B cell (primary cell): ENCODE measurements at regions not wholly inside any gene's neighbourhood (a gene's known extent, or its start where the extent isn't known, plus 50 kb on each side); places are given as distances from the start of the nearest gene placed in this dataset.

ENCODE experiments used
- ATAC-seq: fragments of 200-7000 bp; cut with Tn5 transposase; one replicate; pipeline ENCODE4 v1.10.0; 2021; ENCODE audit warnings: low read depth, mild to moderate bottlenecking, moderate number of reproducible peaks, moderate library complexity
- CTCF ChIA-PET: fragments of 350-600 bp; sonication (Branson Sonifier 250); formaldehyde crosslinking; loops from one replicate; lab custom pipeline; 2021; ENCODE audit warnings: antibody characterized with exemption, inconsistent platforms; lab: Charles Lee
- POLR2A ChIA-PET: fragments of 350-600 bp; sonication (Branson Sonifier 250); formaldehyde crosslinking; loops from one replicate; lab custom pipeline; 2021; ENCODE audit warnings: antibody characterized with exemption; lab: Charles Lee
- DNase-seq: peaks from one replicate; pipeline ENCODE4 v3.0.0; 2013
- H2AFZ ChIP-seq: 2 replicates; pipeline ENCODE4 v1.6.1; 2012; ENCODE audit warnings: mild to moderate bottlenecking, low read depth, low read length; ENCODE audit not compliant: insufficient read depth, poor library complexity, severe bottlenecking
- H3K27ac ChIP-seq, 2 donors: 1 replicate in 1 of 2; 2 replicates in 1 of 2; pipeline ENCODE4 v1.5.1; 2012 to 2013; ENCODE audit warnings: low read length in 2 of 2, mild to moderate bottlenecking in 2 of 2, moderate library complexity in 1 of 2
- H3K27me3 ChIP-seq, 4 experiments: fragments of 200-600 bp in 1 of 4; sonication (generic) in 1 of 4; replicated peaks in 1 of 4; 1 replicate in 2 of 4; 2 replicates in 2 of 4; pipeline versions ENCODE4 v1.6.1 to v1.7.0; 2013 to 2016; ENCODE audit warnings: low read length in 3 of 4, mild to moderate bottlenecking in 2 of 4, mixed read lengths in 1 of 4, moderate library complexity in 1 of 4; ENCODE audit not compliant: insufficient read depth in 4 of 4, control insufficient read depth in 3 of 4; ENCODE audit errors: control extremely low read depth in 1 of 4
- H3K36me3 ChIP-seq, 2 experiments: replicated peaks in 1 of 2; 1 replicate in 1 of 2; 2 replicates in 1 of 2; pipeline versions ENCODE4 v1.6.1 to v1.7.1; 2013; ENCODE audit warnings: low read length in 1 of 2; ENCODE audit not compliant: insufficient read depth in 2 of 2, control insufficient read depth in 1 of 2; ENCODE audit errors: control extremely low read depth in 1 of 2, extremely low read depth in 1 of 2
- H3K4me1 ChIP-seq, 2 donors: fragments of 200-600 bp in 1 of 2; sonication (generic) in 1 of 2; 1 replicate in 1 of 2; 2 replicates in 1 of 2; pipeline versions ENCODE4 v1.5.1 to v1.6.1; 2013 to 2017; ENCODE audit warnings: low read length in 2 of 2; ENCODE audit not compliant: control insufficient read depth in 2 of 2, insufficient read depth in 2 of 2
- H3K4me2 ChIP-seq: replicated peaks from 2 replicates; pipeline ENCODE3; 2012; ENCODE audit warnings: mild to moderate bottlenecking, low read depth, low read length; ENCODE audit not compliant: poor library complexity, severe bottlenecking
- H3K4me3 ChIP-seq, 5 experiments: fragments of 200-600 bp in 1 of 5; sonication (generic) in 1 of 5; 1 replicate in 3 of 5; 2 replicates in 2 of 5; pipeline versions ENCODE4 v1.5.1 to v1.7.0; 2011 to 2016; ENCODE audit warnings: low read length in 4 of 5, mild to moderate bottlenecking in 4 of 5, low read depth in 2 of 5, control low read depth in 1 of 5, moderate library complexity in 1 of 5; ENCODE audit not compliant: insufficient read depth in 1 of 5; ENCODE audit errors: control extremely low read depth in 1 of 5, extremely low read depth in 1 of 5
- H3K79me2 ChIP-seq: fragments of 200-600 bp; sonication (generic); one replicate; pipeline ENCODE4 v1.6.0; 2016; ENCODE audit warnings: low read length; ENCODE audit not compliant: control insufficient read depth, insufficient read depth
- H3K9ac ChIP-seq: fragments of 200-600 bp; sonication (generic); 2 replicates; pipeline ENCODE4 v1.6.1; 2017; ENCODE audit warnings: mild to moderate bottlenecking, low read length, moderate library complexity
- H3K9me3 ChIP-seq, 3 donors: one replicate each; pipeline versions ENCODE4 v1.6.1 to v1.7.1; 2013; ENCODE audit warnings: low read length in 2 of 3; ENCODE audit not compliant: control insufficient read depth in 2 of 3, insufficient read depth in 1 of 3; ENCODE audit errors: control extremely low read depth in 1 of 3
- H4K20me1 ChIP-seq: 2 replicates; pipeline ENCODE4 v1.6.0; 2012; ENCODE audit warnings: mild to moderate bottlenecking, low read length; ENCODE audit not compliant: insufficient read depth, control insufficient read depth, poor library complexity, severe bottlenecking
- H3K27ac Mint-ChIP-seq: one replicate; pipeline ENCODE4 v1.8.0; 2021; ENCODE audit warnings: mixed read lengths
- H3K27me3 Mint-ChIP-seq: one replicate; pipeline ENCODE4 v1.8.0; 2021; ENCODE audit warnings: mixed read lengths
- H3K4me1 Mint-ChIP-seq: one replicate; pipeline ENCODE4 v1.8.0; 2021; ENCODE audit warnings: mixed read lengths
- H3K4me3 Mint-ChIP-seq: one replicate; pipeline ENCODE4 v1.8.0; 2021; ENCODE audit warnings: mixed read lengths
- H3K9me3 Mint-ChIP-seq: one replicate; pipeline ENCODE4 v1.8.0; 2022; ENCODE audit warnings: mixed read lengths; ENCODE audit not compliant: insufficient read depth
- CTCF ChIP-seq: fragments of 200-600 bp; IDR thresholded peaks from one replicate; pipeline ENCODE4 v1.8.0; 2022; ENCODE audit warnings: antibody characterized with exemption, mild to moderate bottlenecking
- EZH2 ChIP-seq: IDR thresholded peaks from 2 replicates; pipeline ENCODE4 v1.6.1; 2012; ENCODE audit warnings: borderline replicate concordance, low read depth, mild to moderate bottlenecking, moderate library complexity, low read length; ENCODE audit not compliant: insufficient read depth, poor library complexity, severe bottlenecking
- WGBS: methylation state at CpG from one replicate; pipeline ENCODE4 v1.1.5; 2013; ENCODE audit warnings: missing lambda C conversion rate; ENCODE audit not compliant: insufficient coverage; 5-methylcytosine and 5-hydroxymethylcytosine counted together
- intact Hi-C: fragments of 100-400 bp; cut with micrococcal nuclease; formaldehyde crosslinking; loops from one replicate; pipeline ENCODE4 v1.10.0; 2022

- H3K36me3 ChIP-seq, result no peaks in the 10 kb centered on the region
- no peaks in the 10 kb centered on the region for H3K27me3 Mint-ChIP-seq
- no peaks in the 10 kb centered on the region for H3K27me3 ChIP-seq
- DNase-seq (no peak), ATAC-seq (no peak)
- 92% methylated on average over 2 of the region's 3 CpGs for WGBS
- no peaks in the 10 kb centered on the region for H3K79me2 ChIP-seq
- H3K4me1 ChIP-seq, result no peaks in the 10 kb centered on the region
- intact Hi-C loops, result no loop called here
- no peaks in the 10 kb centered on the region for H3K4me1 Mint-ChIP-seq
- no peak overlapping the region for H3K4me3 ChIP-seq
- no peaks in the 10 kb centered on the region for H3K9me3 Mint-ChIP-seq
- ChIA-PET POLR2A (no interaction called here), CTCF (no interaction called here)
- TF ChIP-seq CTCF, result no peak
- TF ChIP-seq EZH2, result no peak
- H3K9ac ChIP-seq, result no peak overlapping the region
- H3K4me3 Mint-ChIP-seq, result no peak overlapping the region
- no peak overlapping the region for H3K27ac ChIP-seq
- H3K27ac Mint-ChIP-seq, result no peak overlapping the region
- H3K9me3 ChIP-seq, result peaks cover 0 to 5% (median 0%) of the 10 kb centered on the region in 3 donors
- no peaks in the 10 kb centered on the region for H4K20me1 ChIP-seq
- no peak overlapping the region for H3K4me2 ChIP-seq
- no peak overlapping the region for H2AFZ ChIP-seq
These were observed 794.2 kb downstream of the TFAP2A start for GRCh38 chr6:9620687-9621086.

- Histone ChIP-seq H3K36me3 (no peaks in the 10 kb centered on the region), H3K27me3 (no peaks in the 10 kb centered on the region)
These were observed 794.6 kb downstream of the TFAP2A start for GRCh38 chr6:9620263-9620662.

More at GRCh38 chr6:9620263-9620662, 794.6 kb downstream of the TFAP2A start:
- Mint-ChIP-seq H3K27ac (no peak overlapping the region), H3K4me3 (no peak overlapping the region), H3K4me1 (no peaks in the 10 kb centered on the region), H3K9me3 (no peaks in the 10 kb centered on the region), H3K27me3 (no peaks in the 10 kb centered on the region)
- DNase-seq, result no peak
- Histone ChIP-seq H3K9me3 (peaks cover 0 to 5% (median 0%) of the 10 kb centered on the region in 3 donors), H3K27ac (no peak overlapping the region), H2AFZ (no peak overlapping the region), H3K9ac (no peak overlapping the region), H3K4me1 (no peaks in the 10 kb centered on the region), H3K4me2 (no peak overlapping the region), H3K4me3 (no peak overlapping the region), H4K20me1 (no peaks in the 10 kb centered on the region), H3K79me2 (no peaks in the 10 kb centered on the region)
- no peak for ATAC-seq
- POLR2A ChIA-PET, result no interaction called here
- TF ChIP-seq EZH2, result no peak
- TF ChIP-seq CTCF, result no peak
- no CpG with 5 or more reads among the region's 2 CpGs for WGBS
- intact Hi-C loops, result no loop called here
- CTCF ChIA-PET, result no interaction called here
